Loucy (cell line): ENCODE measurements at regions not wholly inside any gene's neighbourhood (a gene's known extent, or its start where the extent isn't known, plus 50 kb on each side); places are given as distances from the start of the nearest gene placed in this dataset.

ENCODE experiments used
- H2AFZ ChIP-seq: fragments of 200-600 bp; sonication (generic); 2 replicates; pipeline ENCODE4 v1.6.0; 2016; ENCODE audit warnings: antibody characterized with exemption, mild to moderate bottlenecking, low read length, moderate library complexity
- H3F3A ChIP-seq: fragments of 200-600 bp; 2 replicates; pipeline ENCODE4 v1.6.0; 2016; ENCODE audit warnings: antibody characterized with exemption, low read depth, mild to moderate bottlenecking
- H3K27me3 ChIP-seq: fragments of 200-600 bp; sonication (generic); 2 replicates; pipeline ENCODE4 v1.6.1; 2014; ENCODE audit warnings: low read length, mild to moderate bottlenecking; ENCODE audit not compliant: insufficient read depth, poor library complexity, severe bottlenecking
- H3K36me3 ChIP-seq: fragments of 200-600 bp; sonication (generic); 2 replicates; pipeline ENCODE4 v1.6.1; 2016; ENCODE audit warnings: low read length; ENCODE audit not compliant: insufficient read depth
- H3K4me1 ChIP-seq: fragments of 200-600 bp; sonication (generic); 2 replicates; pipeline ENCODE4 v1.5.1; 2014; ENCODE audit warnings: low read length, mild to moderate bottlenecking; ENCODE audit not compliant: insufficient read depth, poor library complexity, severe bottlenecking
- H3K4me2 ChIP-seq: fragments of 200-600 bp; sonication (generic); 2 replicates; pipeline ENCODE4 v1.6.0; 2014; ENCODE audit warnings: antibody characterized with exemption, low read length, low read depth, mild to moderate bottlenecking; ENCODE audit not compliant: poor library complexity, severe bottlenecking
- H3K4me3 ChIP-seq: fragments of 200-600 bp; sonication (generic); 2 replicates; pipeline ENCODE4 v1.5.1; 2014; ENCODE audit warnings: low read length, mild to moderate bottlenecking, mixed read lengths; ENCODE audit not compliant: poor library complexity, severe bottlenecking
- H3K79me2 ChIP-seq: fragments of 200-600 bp; sonication (generic); 2 replicates; pipeline ENCODE4 v1.6.1; 2014; ENCODE audit warnings: low read length; ENCODE audit not compliant: insufficient read depth
- H3K9ac ChIP-seq: fragments of 200-600 bp; sonication (generic); 2 replicates; pipeline ENCODE4 v1.6.0; 2014; ENCODE audit warnings: mild to moderate bottlenecking, low read depth, low read length, moderate library complexity; ENCODE audit not compliant: poor library complexity, severe bottlenecking
- H3K9me2 ChIP-seq: fragments of 200-600 bp; sonication (generic); replicated peaks from 2 replicates; pipeline ENCODE4 v1.6.1; 2016; ENCODE audit warnings: low read depth, low read length, mixed read lengths
- H3K9me3 ChIP-seq: fragments of 200-600 bp; sonication (generic); 2 replicates; pipeline ENCODE4 v1.6.1; 2014; ENCODE audit warnings: mild to moderate bottlenecking, antibody characterized with exemption, low read length, low read depth; ENCODE audit not compliant: insufficient read depth
- H4K20me1 ChIP-seq: fragments of 200-600 bp; sonication (generic); 2 replicates; pipeline ENCODE4 v1.6.0; 2014; ENCODE audit warnings: antibody characterized with exemption, low read length, mild to moderate bottlenecking; ENCODE audit not compliant: insufficient read depth, poor library complexity, severe bottlenecking
- EZH2phosphoT487 ChIP-seq: fragments of 200-600 bp; IDR thresholded peaks from 2 replicates; pipeline ENCODE4 v1.6.1; 2018; ENCODE audit warnings: antibody characterized with exemption, mild to moderate bottlenecking, moderate library complexity, borderline replicate concordance
- TF ChIP-seq, protein P1 (sequence below): fragments of 200-600 bp; sonication (generic); conservative IDR thresholded peaks from 2 replicates; pipeline ENCODE4 v1.5.1; 2014; ENCODE audit warnings: mild to moderate bottlenecking, antibody characterized with exemption, low read length

- no peaks in the 10 kb centered on the region for H3K36me3 ChIP-seq
- H4K20me1 ChIP-seq: no peaks in the 10 kb centered on the region
- H3K9me2 ChIP-seq: no peaks in the 10 kb centered on the region
- no peaks in the 10 kb centered on the region for H3K79me2 ChIP-seq
- peaks cover 7% of the 10 kb centered on the region; the same call in 1 of the 2 replicates for H3K9me3 ChIP-seq
- H2AFZ ChIP-seq: no peak overlapping the region
- no peak for TF ChIP-seq EZH2phosphoT487
- TF ChIP-seq, protein P1, sequence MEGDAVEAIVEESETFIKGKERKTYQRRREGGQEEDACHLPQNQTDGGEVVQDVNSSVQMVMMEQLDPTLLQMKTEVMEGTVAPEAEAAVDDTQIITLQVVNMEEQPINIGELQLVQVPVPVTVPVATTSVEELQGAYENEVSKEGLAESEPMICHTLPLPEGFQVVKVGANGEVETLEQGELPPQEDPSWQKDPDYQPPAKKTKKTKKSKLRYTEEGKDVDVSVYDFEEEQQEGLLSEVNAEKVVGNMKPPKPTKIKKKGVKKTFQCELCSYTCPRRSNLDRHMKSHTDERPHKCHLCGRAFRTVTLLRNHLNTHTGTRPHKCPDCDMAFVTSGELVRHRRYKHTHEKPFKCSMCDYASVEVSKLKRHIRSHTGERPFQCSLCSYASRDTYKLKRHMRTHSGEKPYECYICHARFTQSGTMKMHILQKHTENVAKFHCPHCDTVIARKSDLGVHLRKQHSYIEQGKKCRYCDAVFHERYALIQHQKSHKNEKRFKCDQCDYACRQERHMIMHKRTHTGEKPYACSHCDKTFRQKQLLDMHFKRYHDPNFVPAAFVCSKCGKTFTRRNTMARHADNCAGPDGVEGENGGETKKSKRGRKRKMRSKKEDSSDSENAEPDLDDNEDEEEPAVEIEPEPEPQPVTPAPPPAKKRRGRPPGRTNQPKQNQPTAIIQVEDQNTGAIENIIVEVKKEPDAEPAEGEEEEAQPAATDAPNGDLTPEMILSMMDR: no peak
- no peaks in the 10 kb centered on the region for H3K4me1 ChIP-seq
- no peaks in the 10 kb centered on the region for H3F3A ChIP-seq
- H3K9ac ChIP-seq: no peak overlapping the region
- H3K27me3 ChIP-seq: no peaks in the 10 kb centered on the region
- no peak overlapping the region for H3K4me3 ChIP-seq
- H3K4me2 ChIP-seq: no peak overlapping the region
These were observed 234.2 kb upstream of the DMAC1 start for GRCh38 chr9:8033794-8034193.

GRCh38 chr9:8030095-8030494, 230.5 kb upstream of the DMAC1 start:
- Histone ChIP-seq H3K9me3 (no peaks in the 10 kb centered on the region), H3K4me3 (no peak overlapping the region), H3K27me3 (no peaks in the 10 kb centered on the region), H3F3A (no peaks in the 10 kb centered on the region), H3K9ac (no peak overlapping the region), H3K4me1 (no peaks in the 10 kb centered on the region), H3K36me3 (no peaks in the 10 kb centered on the region), H2AFZ (no peak overlapping the region), H3K79me2 (no peaks in the 10 kb centered on the region), H3K9me2 (no peaks in the 10 kb centered on the region), H3K4me2 (no peak overlapping the region), H4K20me1 (no peaks in the 10 kb centered on the region)
- TF ChIP-seq, protein P1: no peak

GRCh38 chr9:8027351-8027750, 227.8 kb upstream of the DMAC1 start:
- Histone ChIP-seq H3K79me2 (no peaks in the 10 kb centered on the region), H3K9me3 (no peaks in the 10 kb centered on the region), H3K4me1 (no peaks in the 10 kb centered on the region), H3K4me2 (no peak overlapping the region), H2AFZ (no peak overlapping the region), H3K9ac (no peak overlapping the region), H3K36me3 (no peaks in the 10 kb centered on the region), H3K4me3 (no peak overlapping the region), H3K27me3 (no peaks in the 10 kb centered on the region), H3F3A (no peaks in the 10 kb centered on the region), H4K20me1 (no peaks in the 10 kb centered on the region), H3K9me2 (no peaks in the 10 kb centered on the region)
- TF ChIP-seq EZH2phosphoT487: no peak
- TF ChIP-seq, protein P1: no peak
